ENCODE measurements at regions not wholly inside any gene's neighbourhood (a gene's known extent, or its start where the extent isn't known, plus 50 kb on each side); places are given as distances from the start of the nearest gene placed in this dataset.

GRCh38 chr13:86447479-86447878, 648.3 kb upstream of the SLITRK6 start:
- TF ChIP-seq ZNF281 (CRISPR knock-in tag; IDR thresholded peaks at IDR 0.05; ENCODE audit: borderline replicate concordance) = no peak
- TF ChIP-seq EEA1 (CRISPR knock-in tag; IDR thresholded peaks at IDR 0.05; ENCODE audit: borderline replicate concordance) = no peak
- TF ChIP-seq, protein P1, sequence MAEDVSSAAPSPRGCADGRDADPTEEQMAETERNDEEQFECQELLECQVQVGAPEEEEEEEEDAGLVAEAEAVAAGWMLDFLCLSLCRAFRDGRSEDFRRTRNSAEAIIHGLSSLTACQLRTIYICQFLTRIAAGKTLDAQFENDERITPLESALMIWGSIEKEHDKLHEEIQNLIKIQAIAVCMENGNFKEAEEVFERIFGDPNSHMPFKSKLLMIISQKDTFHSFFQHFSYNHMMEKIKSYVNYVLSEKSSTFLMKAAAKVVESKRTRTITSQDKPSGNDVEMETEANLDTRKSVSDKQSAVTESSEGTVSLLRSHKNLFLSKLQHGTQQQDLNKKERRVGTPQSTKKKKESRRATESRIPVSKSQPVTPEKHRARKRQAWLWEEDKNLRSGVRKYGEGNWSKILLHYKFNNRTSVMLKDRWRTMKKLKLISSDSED (CRISPR knock-in tag; IDR thresholded peaks at IDR 0.05) = no peak
- intact Hi-C loops (cut with micrococcal nuclease; ENCODE audit: unreplicated experiment) (no loop called here), in situ Hi-C loops (cut with HindIII; ENCODE audit: extremely low pct_ligation_motif_present, low pct_unique_long_range_greater_than_20kb) (no loop called here)
- H3K27me3 ChIP-seq (ENCODE audit: control insufficient read depth in 1 of 2, insufficient read depth in 2 of 2, low read length in 2 of 2) = no peaks in the 10 kb centered on the region
- no peaks in the 10 kb centered on the region for H3K36me3 ChIP-seq (replicated peaks in 1 of 2; ENCODE audit: control insufficient read depth in 1 of 2, insufficient read depth in 2 of 2, low read length in 2 of 2)
- H3K79me2 ChIP-seq (ENCODE audit: insufficient read depth, low read length) = no peaks in the 10 kb centered on the region
- no peak overlapping the region for H3K27ac ChIP-seq (ENCODE audit: extremely low read length, insufficient read depth, low read length)
- BruUV-seq (replicated peaks) = no TSS peak
- H2AFZ ChIP-seq (ENCODE audit: low read length) = no peak overlapping the region
- ChIA-PET CTCF (ENCODE audit: low intra/inter-chr PET ratio, low total read pairs) (no interaction called here), POLR2A (no interaction called here)
- no peak overlapping the region for H3K4me2 ChIP-seq (ENCODE audit: low read depth, low read length)
- 0% methylated on average over 1 of the region's 1 CpG for WGBS (ENCODE audit: low lambda C conversion rate)
- no peak overlapping the region for H3K4me3 ChIP-seq (replicated peaks in 1 of 3; ENCODE audit: insufficient read depth in 1 of 3, low read depth in 2 of 3, low read length in 3 of 3)
- DNase-seq (ENCODE audit: low spot score) (no peak), ATAC-seq (no peak), FAIRE-seq (no peak)
- H3K4me1 ChIP-seq (ENCODE audit: insufficient read depth, low read length) = no peaks in the 10 kb centered on the region
- H3K9ac ChIP-seq (ENCODE audit: insufficient read depth, low read depth, low read length) = no peak overlapping the region
- no peaks in the 10 kb centered on the region for H4K20me1 ChIP-seq (ENCODE audit: insufficient read depth, low read length)
- H3K9me3 ChIP-seq (ENCODE audit: low read length) = no peaks in the 10 kb centered on the region

DNA sequence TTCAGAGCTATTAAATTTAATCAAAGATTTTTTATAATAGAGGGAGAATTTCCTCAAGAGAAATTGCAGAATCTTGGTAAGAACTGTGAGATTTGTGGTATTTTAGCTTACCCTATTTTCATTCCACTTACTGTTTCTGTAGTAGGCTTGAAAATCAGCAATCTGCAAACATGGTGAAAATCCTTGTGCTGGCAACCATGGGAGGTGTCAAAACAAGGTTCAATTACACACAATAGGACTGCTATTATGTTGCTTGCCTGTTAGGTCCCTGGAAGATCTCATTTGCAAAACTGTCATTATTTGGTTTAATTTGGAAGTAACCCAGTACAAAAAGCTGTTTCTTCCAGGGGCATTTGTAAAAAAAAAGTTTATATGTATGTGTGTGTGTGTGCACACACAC, 662.8 kb upstream of the SLITRK6 start:
- intact Hi-C loops (cut with micrococcal nuclease; ENCODE audit: unreplicated experiment) = no loop called here
- no peaks in the 10 kb centered on the region for H4K20me1 ChIP-seq (ENCODE audit: insufficient read depth, low read length)
- no peaks in the 10 kb centered on the region for H3K9me3 ChIP-seq (ENCODE audit: low read length)
- H3K36me3 ChIP-seq (replicated peaks in 1 of 2; ENCODE audit: control insufficient read depth in 1 of 2, insufficient read depth in 2 of 2, low read length in 2 of 2) = no peaks in the 10 kb centered on the region
- CTCF ChIA-PET (ENCODE audit: low intra/inter-chr PET ratio, low total read pairs) = no interaction called here
- no peak overlapping the region for H3K4me3 ChIP-seq (replicated peaks in 1 of 3; ENCODE audit: insufficient read depth in 1 of 3, low read depth in 2 of 3, low read length in 3 of 3)
- POLR2A ChIA-PET = no interaction called here
- FAIRE-seq (no peak), ATAC-seq (no peak), DNase-seq (ENCODE audit: low spot score) (no peak)
- no peaks in the 10 kb centered on the region for H3K79me2 ChIP-seq (ENCODE audit: insufficient read depth, low read length)
- H3K4me1 ChIP-seq (ENCODE audit: insufficient read depth, low read length) = no peaks in the 10 kb centered on the region
- in situ Hi-C loops (cut with HindIII; ENCODE audit: extremely low pct_ligation_motif_present, low pct_unique_long_range_greater_than_20kb) = no loop called here
- no TSS peak for BruUV-seq (replicated peaks)
- H3K4me2 ChIP-seq (ENCODE audit: low read depth, low read length) = no peak overlapping the region
- no peaks in the 10 kb centered on the region for H3K27me3 ChIP-seq (ENCODE audit: control insufficient read depth in 1 of 2, insufficient read depth in 2 of 2, low read length in 2 of 2)
- no peak overlapping the region for H2AFZ ChIP-seq (ENCODE audit: low read length)
- H3K9ac ChIP-seq (ENCODE audit: insufficient read depth, low read depth, low read length) = no peak overlapping the region
- H3K27ac ChIP-seq (ENCODE audit: extremely low read length, insufficient read depth, low read length) = no peak overlapping the region
- TF ChIP-seq SATB2 (CRISPR knock-in tag; IDR thresholded peaks at IDR 0.05) (no peak), ZNF557 (CRISPR knock-in tag; IDR thresholded peaks at IDR 0.05) (no peak), ZNF138 (CRISPR knock-in tag; IDR thresholded peaks at IDR 0.05; ENCODE audit: low read depth) (no peak), DMAP1 (CRISPR knock-in tag; IDR thresholded peaks at IDR 0.05) (no peak), ATF7 (IDR thresholded peaks at IDR 0.05) (no peak), ATF7 (CRISPR knock-in tag; IDR thresholded peaks at IDR 0.05) (no peak), POGZ (CRISPR knock-in tag; IDR thresholded peaks at IDR 0.05) (no peak), ZNF224 (CRISPR knock-in tag; IDR thresholded peaks at IDR 0.05) (no peak), ZFP82 (CRISPR knock-in tag; IDR thresholded peaks at IDR 0.05; ENCODE audit: borderline replicate concordance) (no peak), ZNF570 (CRISPR knock-in tag; IDR thresholded peaks at IDR 0.05; ENCODE audit: borderline replicate concordance) (no peak)
- TF ChIP-seq, protein P2, sequence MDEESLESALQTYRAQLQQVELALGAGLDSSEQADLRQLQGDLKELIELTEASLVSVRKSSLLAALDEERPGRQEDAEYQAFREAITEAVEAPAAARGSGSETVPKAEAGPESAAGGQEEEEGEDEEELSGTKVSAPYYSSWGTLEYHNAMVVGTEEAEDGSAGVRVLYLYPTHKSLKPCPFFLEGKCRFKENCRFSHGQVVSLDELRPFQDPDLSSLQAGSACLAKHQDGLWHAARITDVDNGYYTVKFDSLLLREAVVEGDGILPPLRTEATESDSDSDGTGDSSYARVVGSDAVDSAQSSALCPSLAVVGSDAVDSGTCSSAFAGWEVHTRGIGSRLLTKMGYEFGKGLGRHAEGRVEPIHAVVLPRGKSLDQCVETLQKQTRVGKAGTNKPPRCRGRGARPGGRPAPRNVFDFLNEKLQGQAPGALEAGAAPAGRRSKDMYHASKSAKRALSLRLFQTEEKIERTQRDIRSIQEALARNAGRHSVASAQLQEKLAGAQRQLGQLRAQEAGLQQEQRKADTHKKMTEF (CRISPR knock-in tag; IDR thresholded peaks at IDR 0.05) = no peak
- TF ChIP-seq, protein P3, sequence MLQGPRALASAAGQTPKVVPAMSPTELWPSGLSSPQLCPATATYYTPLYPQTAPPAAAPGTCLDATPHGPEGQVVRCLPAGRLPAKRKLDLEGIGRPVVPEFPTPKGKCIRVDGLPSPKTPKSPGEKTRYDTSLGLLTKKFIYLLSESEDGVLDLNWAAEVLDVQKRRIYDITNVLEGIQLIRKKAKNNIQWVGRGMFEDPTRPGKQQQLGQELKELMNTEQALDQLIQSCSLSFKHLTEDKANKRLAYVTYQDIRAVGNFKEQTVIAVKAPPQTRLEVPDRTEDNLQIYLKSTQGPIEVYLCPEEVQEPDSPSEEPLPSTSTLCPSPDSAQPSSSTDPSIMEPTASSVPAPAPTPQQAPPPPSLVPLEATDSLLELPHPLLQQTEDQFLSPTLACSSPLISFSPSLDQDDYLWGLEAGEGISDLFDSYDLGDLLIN (CRISPR knock-in tag; IDR thresholded peaks at IDR 0.05; ENCODE audit: borderline replicate concordance) = no peak

Measured in HepG2 (cell line).